CD4-positive, alpha-beta T cell treated with Interleukin-2 at 100 ng/mL for 4 hours (primary cell): ENCODE measurements at regions not wholly inside any gene's neighbourhood (a gene's known extent, or its start where the extent isn't known, plus 50 kb on each side); places are given as distances from the start of the nearest gene placed in this dataset.

Experiments
- DNase-seq: peaks from one replicate; pipeline ENCODE4 v3.0.0-alpha.2; 2020; ENCODE audit warnings: low spot score

DNA sequence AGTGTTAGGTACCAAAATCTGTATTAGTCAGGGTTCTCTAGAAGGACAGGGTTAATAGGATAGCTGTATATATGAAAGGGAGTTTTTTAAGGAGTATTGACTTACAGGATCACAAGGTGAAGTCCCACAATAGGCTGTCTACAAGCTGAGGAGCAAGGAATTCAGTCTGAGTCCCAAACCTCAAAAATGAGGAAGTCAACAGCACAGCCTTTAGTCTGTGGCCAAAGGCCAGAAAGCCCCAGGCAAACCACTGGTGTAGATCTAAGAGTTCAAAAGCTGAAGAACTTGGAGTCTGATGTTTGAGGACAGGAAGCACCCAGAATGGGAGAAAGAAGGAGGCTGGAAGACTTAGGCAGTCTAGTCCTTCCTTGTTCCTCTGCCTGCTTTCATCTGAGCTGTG lies 487.5 kb upstream of the CHRM3 start:
- no peak for DNase-seq

DNA sequence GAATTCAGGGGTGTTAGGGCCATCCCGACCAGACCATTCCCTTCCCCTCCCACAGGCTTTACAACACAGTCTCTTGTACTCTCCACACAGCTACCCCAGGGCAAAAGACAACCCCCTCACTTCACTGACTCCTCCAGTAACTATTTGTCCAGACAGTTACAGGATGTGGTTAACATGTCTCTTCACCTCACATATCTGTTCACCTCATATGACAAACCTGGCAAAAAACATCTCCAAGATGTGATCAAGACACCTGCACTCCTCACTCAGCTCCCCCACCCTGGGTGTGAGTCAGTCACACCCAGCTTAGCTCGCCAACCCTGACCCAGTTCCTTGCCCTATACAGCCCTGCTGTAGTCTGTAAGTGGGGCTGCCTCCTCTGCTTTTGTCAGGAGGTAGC lies 490.5 kb upstream of the CHRM3 start:
- no peak for DNase-seq

DNA sequence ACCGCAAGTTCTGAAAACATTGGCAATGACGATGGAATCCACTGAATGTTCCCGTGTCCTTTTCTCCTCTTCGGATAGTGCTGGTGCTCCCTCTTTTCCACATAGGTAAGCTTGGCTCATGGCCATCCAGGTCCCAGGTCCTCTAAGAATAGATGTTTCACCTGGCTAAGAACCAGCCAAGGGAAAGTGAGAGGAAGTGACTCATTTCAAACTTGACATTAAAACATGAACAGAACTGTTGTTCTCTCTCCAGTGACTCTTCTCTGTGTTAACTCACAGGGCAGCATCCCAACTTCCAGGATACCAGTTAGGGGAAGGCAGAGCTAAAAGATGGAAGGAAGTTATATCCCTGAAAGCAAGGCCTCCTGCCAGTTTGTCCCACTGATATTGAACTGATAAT lies 493.8 kb upstream of the CHRM3 start:
- no peak for DNase-seq

DNA sequence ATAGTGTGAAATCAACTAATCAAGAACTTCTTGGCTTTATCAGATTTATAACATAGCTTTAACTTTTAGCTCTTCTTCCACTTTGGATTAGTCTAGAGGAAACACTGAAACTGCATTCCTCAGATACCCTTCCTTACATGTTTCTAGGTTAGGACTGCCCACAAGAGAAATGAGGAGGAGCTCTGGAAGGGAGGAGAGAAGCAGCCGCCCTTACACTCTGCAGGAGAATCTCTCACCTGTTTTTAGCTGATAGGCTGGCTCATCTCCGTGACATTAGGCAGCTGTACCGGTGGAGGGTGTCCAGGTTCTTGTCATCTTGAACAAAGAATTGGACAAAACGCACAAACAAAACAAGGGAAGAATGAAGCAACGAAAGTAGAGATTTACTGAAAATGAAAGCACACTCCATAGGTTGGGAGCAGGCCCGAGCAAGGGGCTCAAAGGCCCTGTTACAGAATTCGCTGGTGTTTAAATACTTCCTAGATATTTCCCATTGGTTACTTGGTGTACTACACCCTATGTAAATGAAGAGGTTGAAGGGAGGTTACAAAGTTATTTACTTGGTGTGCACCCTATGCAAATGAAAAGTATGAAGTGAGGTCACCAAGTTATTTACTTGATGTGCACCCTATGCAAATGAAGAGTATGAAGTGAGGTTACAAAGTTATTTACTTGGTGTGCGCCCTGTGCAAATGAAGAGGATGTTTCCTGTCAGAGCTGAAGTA lies 524.9 kb upstream of the CHRM3 start:
- DNase-seq = no peak

DNA sequence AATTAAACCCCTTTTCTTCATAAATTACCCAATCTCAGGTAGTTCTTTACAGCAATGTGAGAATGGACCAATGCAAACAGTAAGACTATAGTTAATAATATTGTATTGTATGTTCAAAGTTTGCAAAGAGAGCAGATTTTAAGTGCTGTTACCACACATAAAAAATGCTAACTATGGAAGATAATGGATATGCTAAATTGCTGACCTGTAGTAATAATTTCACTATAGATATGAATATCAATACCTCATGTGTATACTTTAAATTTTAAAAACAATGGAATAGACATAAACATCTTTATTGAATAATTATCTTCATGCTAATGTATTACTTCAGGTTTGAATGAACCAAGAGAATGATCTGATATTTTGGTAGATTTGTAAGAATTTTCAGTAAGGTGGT lies 552.4 kb upstream of the CHRM3 start:
- no peak for DNase-seq

DNA sequence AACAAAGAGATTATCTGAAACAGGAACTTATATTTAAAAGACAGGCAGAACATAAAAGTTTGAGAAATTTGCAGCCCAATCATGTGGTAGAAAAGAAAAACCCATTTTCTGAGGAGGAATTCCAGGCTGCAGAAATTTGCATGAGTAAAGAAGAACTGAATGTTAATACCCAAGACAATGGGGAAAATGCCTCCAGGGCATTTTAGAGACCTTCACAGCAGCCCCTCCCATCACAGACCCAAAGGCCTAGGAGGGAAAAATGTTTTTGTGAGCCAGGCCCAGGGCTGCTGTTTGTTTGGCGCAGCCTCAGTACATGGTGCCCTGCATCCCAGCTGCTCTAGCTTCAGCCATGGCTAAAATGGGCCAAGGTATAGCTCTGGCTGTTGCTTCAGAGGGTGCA lies 554.3 kb upstream of the CHRM3 start:
- DNase-seq = no peak

DNA sequence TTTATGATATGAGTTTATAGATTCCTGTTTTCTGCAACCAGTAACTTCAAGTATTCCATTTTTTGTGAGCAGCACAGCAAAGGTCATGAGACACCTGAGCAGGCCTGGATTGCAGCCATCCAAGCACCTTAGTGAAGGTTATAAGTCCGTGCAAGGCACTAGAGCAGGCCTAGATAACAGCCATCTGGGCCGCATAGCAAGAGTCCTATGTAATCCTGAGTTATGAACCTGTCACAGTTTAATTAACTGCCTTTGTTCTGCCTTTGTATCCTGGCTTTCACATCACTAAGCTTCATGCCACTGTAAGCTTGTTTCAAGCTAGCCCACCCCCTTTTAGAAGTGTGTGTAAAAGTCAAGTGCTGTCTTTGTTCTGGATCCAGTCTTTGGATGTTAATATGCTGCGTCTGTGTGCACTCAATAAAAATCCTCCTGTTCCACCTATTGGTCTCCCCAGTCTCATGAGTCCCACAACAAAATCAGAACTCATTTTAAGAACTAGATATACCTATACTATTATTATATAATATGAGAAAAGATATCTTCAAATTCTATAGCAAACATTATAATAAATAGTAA lies 556.2 kb upstream of the CHRM3 start:
- DNase-seq = no peak

DNA sequence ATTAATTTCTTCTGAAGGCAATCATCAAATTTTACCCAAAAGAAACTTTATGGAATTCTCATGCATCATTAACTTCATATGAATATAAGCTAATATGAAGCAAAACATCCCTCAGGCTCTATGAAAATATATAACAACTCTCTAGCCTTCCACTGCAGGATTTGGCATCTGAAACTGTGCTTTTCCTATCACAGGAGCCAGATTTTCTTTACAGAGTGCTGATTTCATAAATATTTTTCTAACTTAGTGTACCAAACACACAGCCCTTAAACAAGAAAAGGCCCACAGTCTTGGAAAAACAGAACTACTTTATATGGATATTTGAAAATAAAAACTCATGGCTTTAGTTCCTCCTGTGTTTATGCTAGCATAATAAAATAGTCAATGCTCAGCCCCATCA lies 559.5 kb upstream of the CHRM3 start:
- no peak for DNase-seq

DNA sequence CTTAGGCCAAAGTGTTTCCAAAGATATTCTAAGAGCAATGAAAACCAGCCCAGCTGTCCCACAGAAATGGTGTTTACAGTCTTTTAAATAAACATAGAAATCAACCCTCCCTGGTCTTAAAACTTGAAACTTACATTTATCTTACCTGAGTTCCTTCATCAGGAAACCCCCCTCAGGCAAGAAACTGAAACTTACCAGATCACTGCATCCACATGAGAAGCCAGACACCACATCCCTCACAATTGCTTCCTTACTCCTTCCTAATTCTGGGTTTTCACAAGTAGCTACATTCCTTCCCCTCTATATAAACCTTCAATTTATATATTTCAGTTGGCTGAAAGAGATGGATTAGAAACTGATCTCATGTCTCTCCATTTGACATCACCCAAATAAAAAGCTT lies 563.0 kb upstream of the CHRM3 start:
- no peak for DNase-seq

DNA sequence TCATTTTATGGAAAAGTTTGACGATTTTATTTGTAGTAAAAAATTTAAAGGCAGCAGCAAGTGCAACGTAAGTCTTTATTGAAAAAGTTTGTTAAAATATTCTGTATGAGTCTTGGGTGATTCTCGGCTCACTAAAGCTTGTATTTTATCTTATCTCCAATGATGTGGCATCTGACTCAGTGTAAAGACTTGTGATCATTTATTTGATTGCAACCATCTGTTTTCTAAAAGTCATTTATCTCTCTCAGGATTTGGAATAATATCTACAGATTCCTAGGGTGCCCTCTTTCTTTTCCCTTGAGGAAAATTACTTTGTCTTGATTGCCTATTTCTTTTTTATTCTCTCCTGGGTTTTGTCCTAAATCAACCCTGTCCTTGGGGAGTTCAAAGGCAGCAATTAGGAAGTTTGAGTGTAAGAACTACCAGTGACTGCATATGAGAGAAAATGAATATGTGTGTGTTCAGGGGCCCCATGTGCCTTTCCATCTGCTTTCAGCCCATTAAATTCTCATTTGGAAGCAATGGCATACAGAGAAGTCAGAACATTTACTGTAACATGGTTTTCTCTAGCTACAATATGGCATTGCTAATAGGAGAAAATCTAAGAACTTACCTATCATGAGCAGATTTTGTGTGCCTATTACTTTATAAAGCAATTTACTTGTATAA lies 575.0 kb upstream of the CHRM3 start:
- no peak for DNase-seq

DNA sequence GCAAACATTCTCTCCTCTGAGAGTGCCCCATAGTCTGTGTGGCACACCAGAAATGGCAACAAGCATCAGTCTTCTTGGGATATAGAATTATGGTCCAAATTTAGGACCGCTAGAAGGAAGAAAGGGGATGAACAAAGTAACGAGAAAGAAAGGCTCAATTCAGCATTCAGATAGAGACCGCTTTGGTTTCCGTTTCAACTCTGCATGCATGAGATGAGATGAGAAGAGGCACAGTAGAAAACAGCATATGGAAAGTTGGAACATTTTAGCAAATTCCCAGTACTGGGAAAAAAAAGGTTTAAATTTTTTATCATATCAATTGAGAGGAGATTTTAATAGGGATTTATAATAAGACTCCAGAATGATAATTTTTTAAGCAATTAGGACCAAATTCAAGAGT lies 595.5 kb upstream of the CHRM3 start:
- no peak for DNase-seq

DNA sequence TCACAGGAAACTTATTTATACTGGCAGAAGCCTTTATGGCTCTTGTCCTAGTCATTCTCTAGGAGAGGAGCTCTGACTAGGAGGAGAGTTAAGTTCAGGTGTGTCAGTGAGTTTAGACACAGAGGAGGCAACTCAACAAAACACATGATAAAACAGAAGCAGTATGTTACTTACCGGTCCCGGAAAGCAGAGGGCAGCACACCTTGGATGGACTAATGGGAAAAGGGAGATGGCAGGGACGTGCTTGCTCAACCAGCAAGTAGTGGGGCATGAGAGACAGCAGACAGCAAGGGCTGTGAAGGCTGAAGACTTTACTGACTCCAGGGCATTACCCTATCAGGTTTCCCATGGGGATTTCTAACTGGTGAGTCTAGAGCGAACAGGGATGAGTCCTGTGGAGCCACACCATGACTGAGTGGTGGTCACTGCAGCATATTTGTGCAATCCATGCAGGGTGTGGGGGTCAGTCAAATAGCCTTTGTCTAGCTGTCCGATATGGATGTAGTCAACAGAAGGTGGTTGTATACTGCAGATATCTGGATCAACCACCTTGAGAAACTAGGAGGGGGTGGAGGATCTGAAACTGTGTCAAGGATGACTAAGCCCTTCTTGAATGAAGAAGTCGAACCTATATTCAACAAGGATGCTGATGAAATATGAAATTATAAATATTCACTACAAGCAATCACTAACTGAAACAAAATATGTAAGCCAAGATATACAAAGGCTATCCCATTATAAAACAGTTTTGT lies 596.3 kb upstream of the CHRM3 start:
- DNase-seq = no peak

DNA sequence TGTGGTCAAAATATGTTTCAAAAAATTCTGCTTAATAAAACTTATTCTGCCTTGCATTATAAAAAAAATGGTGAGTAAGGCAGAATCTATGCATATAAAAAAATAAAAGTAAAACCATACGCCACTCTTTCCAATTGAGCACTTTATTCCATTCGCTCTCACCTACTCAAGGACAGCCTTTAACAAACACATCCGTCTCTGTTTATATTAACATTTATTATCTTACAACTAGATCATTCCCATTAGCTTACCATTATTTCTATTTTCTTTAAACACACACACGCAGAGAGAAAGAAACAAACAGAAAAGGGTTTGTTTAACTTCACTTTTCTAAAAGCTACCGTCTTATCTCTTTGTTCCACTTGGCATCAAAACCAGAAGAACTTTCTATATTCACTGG lies 598.9 kb upstream of the CHRM3 start:
- no peak for DNase-seq

DNA sequence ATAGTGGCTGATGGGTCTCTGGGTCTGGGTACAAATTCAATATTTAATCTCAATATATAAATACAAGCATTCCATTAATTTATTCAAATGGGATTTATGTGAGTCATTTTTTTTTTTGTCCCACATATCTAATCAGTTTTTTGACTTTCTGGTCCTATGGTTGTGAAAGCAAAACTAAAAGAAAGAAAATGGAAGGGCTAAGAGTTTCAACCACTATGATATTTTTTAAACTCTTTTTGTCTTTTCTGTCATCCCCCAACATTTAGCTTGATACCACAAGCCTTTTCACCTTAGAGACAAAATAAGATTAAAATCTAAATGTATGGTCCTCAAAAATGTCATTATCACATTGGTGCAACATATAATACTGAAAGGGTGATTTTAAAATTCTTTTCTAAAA lies 602.7 kb upstream of the CHRM3 start:
- DNase-seq = no peak

DNA sequence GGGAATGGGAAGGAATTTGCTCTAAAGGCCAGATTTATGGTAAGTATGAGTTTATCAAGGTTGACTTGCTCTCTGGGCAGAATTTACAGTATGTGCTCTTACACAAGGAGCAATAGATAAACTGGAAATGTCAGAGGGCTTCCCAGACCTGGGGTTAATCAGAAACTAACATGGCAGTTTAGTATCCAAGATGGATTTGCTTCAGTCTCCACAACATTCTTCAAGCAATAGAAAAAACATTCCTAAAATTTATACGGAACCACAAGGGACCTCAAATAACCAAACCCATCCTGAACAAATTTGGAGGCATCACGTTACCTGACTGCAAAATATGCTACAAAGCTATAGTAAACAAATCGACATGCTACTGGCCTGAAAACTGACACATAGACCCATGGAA lies 606.7 kb upstream of the CHRM3 start:
- DNase-seq = no peak

DNA sequence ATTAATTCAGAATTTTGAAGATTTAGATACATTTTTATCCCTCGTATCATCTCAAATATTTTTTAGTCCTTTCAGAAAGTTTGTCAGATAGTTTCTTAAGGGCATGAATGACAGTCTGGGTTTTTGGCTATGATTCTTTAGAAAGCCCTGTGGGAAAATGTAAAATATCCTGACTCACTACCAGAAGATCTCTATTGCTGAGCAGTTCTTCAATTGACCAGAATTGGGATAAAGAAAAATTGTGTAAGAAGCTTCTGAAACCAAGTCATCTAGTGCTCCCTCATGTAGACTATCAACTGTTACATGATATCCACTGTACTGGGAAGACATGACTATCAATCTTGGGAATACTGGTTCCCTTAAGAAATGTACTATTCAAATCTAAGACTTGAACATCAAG lies 608.3 kb upstream of the CHRM3 start:
- no peak for DNase-seq

DNA sequence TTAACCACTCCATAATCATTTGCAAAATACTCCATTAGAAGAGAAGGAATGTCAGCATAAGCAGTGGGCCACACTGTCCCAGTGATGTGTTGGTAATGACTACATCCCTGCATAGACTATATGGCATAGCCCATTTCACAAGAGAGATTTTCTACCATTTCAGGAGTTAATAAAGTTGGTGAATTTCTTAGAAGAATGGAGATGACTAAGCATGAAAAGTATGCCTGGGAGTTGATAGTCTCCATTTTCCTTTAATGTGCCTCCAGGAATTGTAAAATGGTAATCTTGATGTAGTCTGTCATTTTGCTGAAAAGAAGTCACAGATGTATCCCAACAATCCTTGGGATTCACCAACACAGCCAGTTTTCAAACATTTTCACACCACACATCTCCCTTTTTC lies 608.8 kb upstream of the CHRM3 start:
- no peak for DNase-seq

DNA sequence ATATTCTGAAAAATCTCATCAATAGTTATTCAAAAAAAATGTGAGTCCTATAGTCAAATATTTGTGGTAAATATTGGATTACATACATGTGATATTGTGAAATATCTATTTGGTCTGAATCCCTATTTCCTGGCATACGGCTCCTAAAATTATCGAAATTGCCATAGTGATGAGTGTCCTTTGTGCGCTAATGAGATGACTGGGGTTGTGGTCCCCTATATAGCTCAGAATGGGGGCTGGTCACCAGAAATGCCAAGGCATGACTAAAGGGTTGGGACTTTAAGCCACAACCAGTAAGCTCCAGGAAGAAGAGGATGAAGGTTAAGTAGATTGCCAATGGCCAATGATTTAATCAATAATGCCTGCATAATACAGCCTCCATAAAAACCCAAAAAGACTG lies 610.2 kb upstream of the CHRM3 start:
- DNase-seq = no peak

DNA sequence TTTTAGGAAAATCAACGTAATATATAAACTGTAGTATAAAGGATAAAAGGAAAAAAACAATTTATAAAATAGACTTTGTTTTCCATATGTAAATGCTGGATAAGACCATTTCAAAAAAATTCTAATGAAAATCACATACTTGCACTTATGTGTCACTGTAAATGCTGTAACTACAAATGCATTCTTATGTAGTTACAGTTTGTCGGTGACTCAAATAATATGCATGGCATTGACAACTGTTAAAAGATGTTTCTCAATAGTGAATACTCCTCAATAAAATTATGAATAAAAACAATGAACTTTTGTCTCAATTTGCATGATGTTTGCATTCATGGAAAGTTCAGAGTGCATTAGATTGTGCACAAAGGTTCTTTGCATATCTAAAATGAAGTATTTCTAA lies 614.0 kb upstream of the CHRM3 start:
- DNase-seq = no peak

DNA sequence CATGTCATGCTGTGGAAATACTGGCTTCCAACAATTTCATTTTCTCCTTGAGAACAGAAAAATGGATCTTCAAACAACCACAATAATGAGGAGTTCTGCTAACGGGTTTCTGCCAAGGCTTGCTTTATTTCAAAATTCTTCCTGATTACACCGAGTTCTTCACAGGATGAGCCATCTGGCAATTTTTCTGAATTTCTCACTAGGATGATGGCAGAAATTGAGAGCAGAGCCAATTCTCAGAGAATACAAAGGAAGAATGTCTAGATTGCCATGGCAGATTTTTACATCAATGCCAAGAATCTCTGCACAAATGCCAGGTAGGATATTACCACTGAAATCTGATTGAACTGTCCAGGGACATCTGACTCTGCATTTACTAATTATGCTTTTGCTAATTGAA lies 619.0 kb upstream of the CHRM3 start:
- DNase-seq = no peak

DNA sequence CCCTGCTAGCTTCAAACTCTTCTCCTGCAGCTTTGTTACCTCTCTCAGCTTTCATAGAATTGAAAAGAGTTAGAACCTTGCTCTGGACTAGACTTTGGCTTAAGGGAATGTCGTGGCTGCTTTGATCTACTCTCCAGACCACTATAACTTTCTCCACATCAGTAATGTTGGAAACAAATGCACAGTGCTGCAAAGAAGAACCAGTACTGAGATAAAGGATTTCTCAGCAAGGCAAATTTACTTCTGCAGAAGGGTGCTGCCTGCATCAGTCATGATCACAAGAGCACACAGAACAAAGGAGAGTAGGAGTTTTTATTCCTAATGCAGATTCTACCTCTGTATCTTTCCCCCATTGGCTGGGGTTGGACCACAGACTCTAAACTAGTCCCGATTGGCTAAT lies 621.6 kb upstream of the CHRM3 start:
- no peak for DNase-seq

DNA sequence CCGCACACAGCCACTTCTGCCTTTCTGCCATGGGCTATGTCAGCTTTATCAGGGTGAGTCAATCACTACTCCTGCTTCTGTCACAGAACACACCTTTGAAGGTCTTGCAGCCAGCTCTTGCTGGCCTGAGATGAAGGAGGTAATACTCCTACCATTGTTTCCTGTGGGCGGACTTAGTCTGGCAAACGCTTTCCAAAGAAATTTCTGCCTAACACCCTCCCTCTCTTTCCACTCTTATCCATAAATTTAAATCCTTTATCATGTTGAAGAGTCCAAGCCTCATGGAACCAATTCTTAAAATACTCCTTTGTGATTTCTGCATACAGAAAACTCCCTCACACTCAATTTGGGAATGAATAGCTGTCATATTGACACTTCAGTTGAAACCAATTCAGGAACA lies 633.1 kb upstream of the CHRM3 start:
- no peak for DNase-seq

DNA sequence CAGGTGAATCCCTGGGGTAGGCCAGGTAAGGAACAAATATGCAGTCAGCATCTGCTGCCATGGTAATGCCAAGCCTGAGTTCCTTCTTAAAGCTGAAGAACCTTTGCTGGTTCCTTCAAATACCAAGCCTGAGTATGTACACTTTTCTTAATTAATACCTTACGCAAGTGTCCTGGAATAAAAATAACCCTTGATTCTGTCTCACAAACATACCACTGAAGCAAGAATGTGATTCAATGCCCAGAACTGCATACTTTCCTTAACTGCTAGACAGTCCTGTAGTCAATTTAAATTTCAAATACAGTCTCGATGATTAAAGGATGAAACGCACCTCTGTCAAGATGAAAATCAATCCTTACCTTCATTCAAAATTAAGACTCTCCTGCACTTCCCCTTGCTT lies 634.0 kb upstream of the CHRM3 start:
- DNase-seq = no peak
